ENCODE measurements at regions not wholly inside any gene's neighbourhood (a gene's known extent, or its start where the extent isn't known, plus 50 kb on each side); places are given as distances from the start of the nearest gene placed in this dataset.

DNA sequence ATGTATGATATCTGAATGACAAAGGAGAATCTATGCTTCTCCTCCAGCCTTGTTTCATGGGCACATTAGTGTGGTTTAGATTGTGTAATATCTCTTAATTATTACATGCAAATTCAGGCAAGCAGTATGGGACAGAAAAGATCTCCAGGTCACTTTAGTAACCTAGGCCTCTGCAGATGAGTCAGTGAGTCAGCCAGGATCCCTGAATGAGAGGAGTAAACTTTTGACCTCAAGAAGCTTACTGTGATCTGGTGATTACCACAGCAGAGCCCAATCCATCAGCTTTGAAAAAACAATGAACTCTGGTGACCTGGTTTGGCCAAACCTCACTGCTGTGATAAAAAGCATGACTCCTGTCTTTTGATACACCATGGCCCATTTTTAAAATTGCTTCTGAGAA lies 107.8 kb downstream of the LRRN1 start:
- TF ChIP-seq, protein P1, sequence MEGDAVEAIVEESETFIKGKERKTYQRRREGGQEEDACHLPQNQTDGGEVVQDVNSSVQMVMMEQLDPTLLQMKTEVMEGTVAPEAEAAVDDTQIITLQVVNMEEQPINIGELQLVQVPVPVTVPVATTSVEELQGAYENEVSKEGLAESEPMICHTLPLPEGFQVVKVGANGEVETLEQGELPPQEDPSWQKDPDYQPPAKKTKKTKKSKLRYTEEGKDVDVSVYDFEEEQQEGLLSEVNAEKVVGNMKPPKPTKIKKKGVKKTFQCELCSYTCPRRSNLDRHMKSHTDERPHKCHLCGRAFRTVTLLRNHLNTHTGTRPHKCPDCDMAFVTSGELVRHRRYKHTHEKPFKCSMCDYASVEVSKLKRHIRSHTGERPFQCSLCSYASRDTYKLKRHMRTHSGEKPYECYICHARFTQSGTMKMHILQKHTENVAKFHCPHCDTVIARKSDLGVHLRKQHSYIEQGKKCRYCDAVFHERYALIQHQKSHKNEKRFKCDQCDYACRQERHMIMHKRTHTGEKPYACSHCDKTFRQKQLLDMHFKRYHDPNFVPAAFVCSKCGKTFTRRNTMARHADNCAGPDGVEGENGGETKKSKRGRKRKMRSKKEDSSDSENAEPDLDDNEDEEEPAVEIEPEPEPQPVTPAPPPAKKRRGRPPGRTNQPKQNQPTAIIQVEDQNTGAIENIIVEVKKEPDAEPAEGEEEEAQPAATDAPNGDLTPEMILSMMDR (IDR thresholded peaks at IDR 0.05): no peak
- TF ChIP-seq, protein P2, sequence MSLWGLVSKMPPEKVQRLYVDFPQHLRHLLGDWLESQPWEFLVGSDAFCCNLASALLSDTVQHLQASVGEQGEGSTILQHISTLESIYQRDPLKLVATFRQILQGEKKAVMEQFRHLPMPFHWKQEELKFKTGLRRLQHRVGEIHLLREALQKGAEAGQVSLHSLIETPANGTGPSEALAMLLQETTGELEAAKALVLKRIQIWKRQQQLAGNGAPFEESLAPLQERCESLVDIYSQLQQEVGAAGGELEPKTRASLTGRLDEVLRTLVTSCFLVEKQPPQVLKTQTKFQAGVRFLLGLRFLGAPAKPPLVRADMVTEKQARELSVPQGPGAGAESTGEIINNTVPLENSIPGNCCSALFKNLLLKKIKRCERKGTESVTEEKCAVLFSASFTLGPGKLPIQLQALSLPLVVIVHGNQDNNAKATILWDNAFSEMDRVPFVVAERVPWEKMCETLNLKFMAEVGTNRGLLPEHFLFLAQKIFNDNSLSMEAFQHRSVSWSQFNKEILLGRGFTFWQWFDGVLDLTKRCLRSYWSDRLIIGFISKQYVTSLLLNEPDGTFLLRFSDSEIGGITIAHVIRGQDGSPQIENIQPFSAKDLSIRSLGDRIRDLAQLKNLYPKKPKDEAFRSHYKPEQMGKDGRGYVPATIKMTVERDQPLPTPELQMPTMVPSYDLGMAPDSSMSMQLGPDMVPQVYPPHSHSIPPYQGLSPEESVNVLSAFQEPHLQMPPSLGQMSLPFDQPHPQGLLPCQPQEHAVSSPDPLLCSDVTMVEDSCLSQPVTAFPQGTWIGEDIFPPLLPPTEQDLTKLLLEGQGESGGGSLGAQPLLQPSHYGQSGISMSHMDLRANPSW (CRISPR knock-in tag; conservative IDR thresholded peaks at IDR 0.05; ENCODE audit: low read depth): no peak
- no peak for TF ChIP-seq ZNF138 (CRISPR knock-in tag; conservative IDR thresholded peaks at IDR 0.05)
- TF ChIP-seq, protein P3, sequence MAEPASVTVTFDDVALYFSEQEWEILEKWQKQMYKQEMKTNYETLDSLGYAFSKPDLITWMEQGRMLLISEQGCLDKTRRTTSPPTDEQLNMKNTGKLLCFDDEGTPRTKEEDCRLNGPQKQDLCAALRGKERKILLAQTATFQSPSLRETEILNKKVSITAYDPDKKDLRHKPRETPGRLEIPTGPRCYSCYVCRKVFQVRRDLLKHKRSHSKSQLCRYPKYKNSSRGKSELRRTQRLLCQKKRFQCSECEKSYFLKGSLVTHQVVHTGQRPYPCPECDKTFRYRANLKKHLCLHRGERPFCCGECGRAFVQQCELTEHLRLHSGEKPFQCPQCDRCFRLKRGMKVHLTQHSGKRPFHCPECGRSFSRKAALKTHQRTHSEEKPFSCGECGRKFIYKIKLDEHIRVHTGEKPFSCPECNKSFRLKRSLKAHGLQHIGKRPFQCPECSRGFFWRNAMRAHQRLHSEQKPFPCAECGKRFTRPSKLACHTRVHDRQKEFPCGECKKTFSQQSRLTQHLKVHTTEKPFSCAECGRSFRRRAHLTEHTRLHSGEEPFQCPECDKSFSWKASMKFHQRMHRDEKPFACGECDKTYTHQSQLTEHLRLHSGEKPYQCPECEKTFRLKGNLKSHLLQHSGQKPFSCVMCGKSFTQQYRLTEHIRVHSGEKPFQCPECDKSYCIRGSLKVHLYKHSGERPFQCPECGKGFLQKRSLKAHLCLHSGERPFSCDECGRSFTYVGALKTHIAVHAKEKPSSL (CRISPR knock-in tag; conservative IDR thresholded peaks at IDR 0.05): no peak
- TF ChIP-seq, protein P4, sequence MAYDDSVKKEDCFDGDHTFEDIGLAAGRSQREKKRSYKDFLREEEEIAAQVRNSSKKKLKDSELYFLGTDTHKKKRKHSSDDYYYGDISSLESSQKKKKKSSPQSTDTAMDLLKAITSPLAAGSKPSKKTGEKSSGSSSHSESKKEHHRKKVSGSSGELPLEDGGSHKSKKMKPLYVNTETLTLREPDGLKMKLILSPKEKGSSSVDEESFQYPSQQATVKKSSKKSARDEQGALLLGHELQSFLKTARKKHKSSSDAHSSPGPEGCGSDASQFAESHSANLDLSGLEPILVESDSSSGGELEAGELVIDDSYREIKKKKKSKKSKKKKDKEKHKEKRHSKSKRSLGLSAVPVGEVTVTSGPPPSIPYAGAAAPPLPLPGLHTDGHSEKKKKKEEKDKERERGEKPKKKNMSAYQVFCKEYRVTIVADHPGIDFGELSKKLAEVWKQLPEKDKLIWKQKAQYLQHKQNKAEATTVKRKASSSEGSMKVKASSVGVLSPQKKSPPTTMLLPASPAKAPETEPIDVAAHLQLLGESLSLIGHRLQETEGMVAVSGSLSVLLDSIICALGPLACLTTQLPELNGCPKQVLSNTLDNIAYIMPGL (CRISPR knock-in tag; IDR thresholded peaks at IDR 0.05): no peak
- no peak for TF ChIP-seq ZNF396 (CRISPR knock-in tag; IDR thresholded peaks at IDR 0.05; ENCODE audit: borderline replicate concordance)
- TF ChIP-seq, protein P5, sequence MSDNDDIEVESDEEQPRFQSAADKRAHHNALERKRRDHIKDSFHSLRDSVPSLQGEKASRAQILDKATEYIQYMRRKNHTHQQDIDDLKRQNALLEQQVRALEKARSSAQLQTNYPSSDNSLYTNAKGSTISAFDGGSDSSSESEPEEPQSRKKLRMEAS (CRISPR knock-in tag; IDR thresholded peaks at IDR 0.05): no peak
- TF ChIP-seq, protein P6, sequence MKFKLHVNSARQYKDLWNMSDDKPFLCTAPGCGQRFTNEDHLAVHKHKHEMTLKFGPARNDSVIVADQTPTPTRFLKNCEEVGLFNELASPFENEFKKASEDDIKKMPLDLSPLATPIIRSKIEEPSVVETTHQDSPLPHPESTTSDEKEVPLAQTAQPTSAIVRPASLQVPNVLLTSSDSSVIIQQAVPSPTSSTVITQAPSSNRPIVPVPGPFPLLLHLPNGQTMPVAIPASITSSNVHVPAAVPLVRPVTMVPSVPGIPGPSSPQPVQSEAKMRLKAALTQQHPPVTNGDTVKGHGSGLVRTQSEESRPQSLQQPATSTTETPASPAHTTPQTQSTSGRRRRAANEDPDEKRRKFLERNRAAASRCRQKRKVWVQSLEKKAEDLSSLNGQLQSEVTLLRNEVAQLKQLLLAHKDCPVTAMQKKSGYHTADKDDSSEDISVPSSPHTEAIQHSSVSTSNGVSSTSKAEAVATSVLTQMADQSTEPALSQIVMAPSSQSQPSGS (CRISPR knock-in tag; IDR thresholded peaks at IDR 0.05; ENCODE audit: borderline replicate concordance, low read depth): no peak
- TF ChIP-seq, protein P7, sequence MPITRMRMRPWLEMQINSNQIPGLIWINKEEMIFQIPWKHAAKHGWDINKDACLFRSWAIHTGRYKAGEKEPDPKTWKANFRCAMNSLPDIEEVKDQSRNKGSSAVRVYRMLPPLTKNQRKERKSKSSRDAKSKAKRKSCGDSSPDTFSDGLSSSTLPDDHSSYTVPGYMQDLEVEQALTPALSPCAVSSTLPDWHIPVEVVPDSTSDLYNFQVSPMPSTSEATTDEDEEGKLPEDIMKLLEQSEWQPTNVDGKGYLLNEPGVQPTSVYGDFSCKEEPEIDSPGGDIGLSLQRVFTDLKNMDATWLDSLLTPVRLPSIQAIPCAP (CRISPR knock-in tag; IDR thresholded peaks at IDR 0.05): no peak
- no peak for TF ChIP-seq ZNF232 (CRISPR knock-in tag; IDR thresholded peaks at IDR 0.05)
